MM.1S (cell line): ENCODE measurements at regions not wholly inside any gene's neighbourhood (a gene's known extent, or its start where the extent isn't known, plus 50 kb on each side); places are given as distances from the start of the nearest gene placed in this dataset.

Source experiments
- EZH2phosphoT487 ChIP-seq: fragments of 300-600 bp; sonication (generic); IDR thresholded peaks from 2 replicates; pipeline ENCODE4 v1.6.1; 2018; ENCODE audit warnings: antibody characterized with exemption, low read length
- TF ChIP-seq, protein P1 (sequence below): fragments of 300-600 bp; sonication (generic); IDR thresholded peaks from 2 replicates; pipeline ENCODE4 v1.5.1; 2016; ENCODE audit warnings: antibody characterized with exemption, low read length, mixed read lengths

DNA sequence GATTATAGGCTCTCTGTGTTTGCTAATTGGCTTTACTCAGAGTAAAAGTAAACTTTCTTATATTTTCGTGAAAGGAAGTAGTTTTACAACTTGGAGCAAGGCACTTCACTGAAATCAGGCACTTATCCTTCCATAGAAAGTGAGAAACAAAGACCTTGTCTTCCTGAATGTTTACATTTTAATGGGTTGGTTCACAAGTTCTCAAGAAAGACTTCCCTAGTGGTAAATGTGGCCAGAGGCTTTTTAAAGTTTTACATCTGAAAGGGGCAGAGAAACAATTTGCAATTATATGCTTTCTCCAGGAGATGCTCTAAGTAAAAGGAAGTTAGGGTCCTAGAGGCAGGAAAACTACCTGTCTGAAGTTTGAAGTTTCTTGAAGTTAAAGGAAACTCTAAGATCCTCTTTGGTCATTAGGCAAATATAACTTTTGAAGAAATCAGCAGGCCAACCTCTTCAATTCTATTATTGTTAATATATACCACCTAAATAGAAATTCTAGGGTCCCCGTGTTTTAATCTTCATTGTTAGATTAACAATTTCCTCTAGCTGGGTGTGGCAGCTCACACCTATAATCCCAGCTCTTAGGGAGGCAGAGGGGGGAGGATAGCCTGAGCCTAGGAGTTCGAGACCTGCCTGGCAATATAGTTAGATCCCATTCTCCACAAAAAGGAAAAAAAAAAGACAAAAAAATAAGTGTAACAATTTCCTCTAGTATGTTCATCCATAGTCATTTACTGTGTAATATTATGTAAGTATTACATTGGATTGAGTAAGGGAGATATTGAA is 644.9 kb upstream of the FOXG1 start:
- TF ChIP-seq, protein P1, sequence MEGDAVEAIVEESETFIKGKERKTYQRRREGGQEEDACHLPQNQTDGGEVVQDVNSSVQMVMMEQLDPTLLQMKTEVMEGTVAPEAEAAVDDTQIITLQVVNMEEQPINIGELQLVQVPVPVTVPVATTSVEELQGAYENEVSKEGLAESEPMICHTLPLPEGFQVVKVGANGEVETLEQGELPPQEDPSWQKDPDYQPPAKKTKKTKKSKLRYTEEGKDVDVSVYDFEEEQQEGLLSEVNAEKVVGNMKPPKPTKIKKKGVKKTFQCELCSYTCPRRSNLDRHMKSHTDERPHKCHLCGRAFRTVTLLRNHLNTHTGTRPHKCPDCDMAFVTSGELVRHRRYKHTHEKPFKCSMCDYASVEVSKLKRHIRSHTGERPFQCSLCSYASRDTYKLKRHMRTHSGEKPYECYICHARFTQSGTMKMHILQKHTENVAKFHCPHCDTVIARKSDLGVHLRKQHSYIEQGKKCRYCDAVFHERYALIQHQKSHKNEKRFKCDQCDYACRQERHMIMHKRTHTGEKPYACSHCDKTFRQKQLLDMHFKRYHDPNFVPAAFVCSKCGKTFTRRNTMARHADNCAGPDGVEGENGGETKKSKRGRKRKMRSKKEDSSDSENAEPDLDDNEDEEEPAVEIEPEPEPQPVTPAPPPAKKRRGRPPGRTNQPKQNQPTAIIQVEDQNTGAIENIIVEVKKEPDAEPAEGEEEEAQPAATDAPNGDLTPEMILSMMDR: no peak
- TF ChIP-seq EZH2phosphoT487: no peak
